K562 (cell line): ENCODE measurements at regions not wholly inside any gene's neighbourhood (a gene's known extent, or its start where the extent isn't known, plus 50 kb on each side); places are given as distances from the start of the nearest gene placed in this dataset.

Experiments
- ATAC-seq: fragments of 200-7000 bp; cut with Tn5 transposase; 3 replicates; pipeline ENCODE4 v1.9.1; 2020; ENCODE audit warnings: moderate library complexity
- BruUV-seq: library from RNA; stranded (reverse); fragments of 400-500 nt; replicated peaks from 2 replicates; lab custom pipeline; 2021; lab: Mats Ljungman, UMichigan
- CTCF ChIA-PET: fragments of 300-600 bp; formaldehyde crosslinking; extraction: SDS; loops from one replicate; lab custom pipeline; 2021; ENCODE audit warnings: low intra/inter-chr PET ratio; lab: Yijun Ruan, JAX
- POLR2A ChIA-PET: fragments of 300-600, 350-650 bp; sonication (Branson Sonifier 250); formaldehyde crosslinking; extraction: SDS; loops from one replicate; lab custom pipeline; 2021; ENCODE audit warnings: antibody characterized with exemption, inconsistent platforms; lab: Yijun Ruan, JAX
- DNase-seq, 4 experiments: peaks; one replicate each; pipeline versions ENCODE4 v3.0.0 to v3.0.0-alpha.2; 2011 to 2018; ENCODE audit warnings: low spot score in 3 of 4, mixed read lengths in 3 of 4; ENCODE audit errors: extremely low read depth in 1 of 4
- FAIRE-seq: peaks from 2 replicates; lab custom pipeline; 2011; peaks lifted over from hg19 to GRCh38; lab: Jason Lieb, UNC
- H2AFZ ChIP-seq: 2 replicates; pipeline ENCODE4 v1.6.0; 2011; ENCODE audit warnings: low read depth, low read length, control low read depth, inconsistent platforms
- H3K27ac ChIP-seq: fragments of 200-600 bp; 3 replicates; pipeline ENCODE4 v1.8.0; 2011; ENCODE audit warnings: low read depth, mild to moderate bottlenecking, control low read depth, inconsistent platforms, low read length, moderate library complexity, mixed read lengths; ENCODE audit errors: extremely low read depth
- H3K27me3 ChIP-seq, 2 experiments: fragments of 300-600 bp in 1 of 2; 2 replicates in 1 of 2; 3 replicates in 1 of 2; pipeline versions ENCODE4 v1.6.0 to v1.8.0; 2011; ENCODE audit warnings: inconsistent platforms in 2 of 2, low read length in 2 of 2, mild to moderate bottlenecking in 1 of 2, mixed read lengths in 1 of 2, moderate library complexity in 1 of 2; ENCODE audit not compliant: control insufficient read depth in 2 of 2, insufficient read depth in 2 of 2
- H3K36me3 ChIP-seq: fragments of 300-600 bp; 3 replicates; pipeline ENCODE4 v1.8.0; 2011; ENCODE audit warnings: mild to moderate bottlenecking, low read length, inconsistent platforms; ENCODE audit not compliant: control insufficient read depth, insufficient read depth
- H3K4me1 ChIP-seq, 2 experiments: fragments of 200-600 bp in 1 of 2; replicated peaks in 1 of 2; 2 replicates in 1 of 2; 3 replicates in 1 of 2; pipeline versions ENCODE4 v1.5.1 to v1.8.0; 2011; ENCODE audit warnings: inconsistent platforms in 2 of 2, low read length in 2 of 2, mild to moderate bottlenecking in 1 of 2, mixed read lengths in 1 of 2, moderate library complexity in 1 of 2; ENCODE audit not compliant: control insufficient read depth in 2 of 2, insufficient read depth in 2 of 2
- H3K4me2 ChIP-seq: 2 replicates; pipeline ENCODE4 v1.6.1; 2011; ENCODE audit warnings: low read length, control low read depth, inconsistent platforms, mixed read lengths; ENCODE audit not compliant: insufficient read depth
- H3K4me3 ChIP-seq: fragments of 200-600 bp; sonication (generic), shearing (Covaris generic); 2 replicates; pipeline ENCODE4 v1.5.1; 2016; ENCODE audit warnings: control low read depth, inconsistent platforms
- H3K79me2 ChIP-seq: fragments of 200-600 bp; 3 replicates; pipeline ENCODE4 v1.8.0; 2011; ENCODE audit warnings: low read length, inconsistent platforms; ENCODE audit not compliant: control insufficient read depth, insufficient read depth
- H3K9ac ChIP-seq, 2 experiments: 2 replicates each; pipeline versions ENCODE4 v1.6.0 to v1.6.1; 2011; ENCODE audit warnings: low read depth in 2 of 2, low read length in 2 of 2, control low read depth in 1 of 2, inconsistent platforms in 1 of 2, mild to moderate bottlenecking in 1 of 2, mixed read lengths in 1 of 2; ENCODE audit not compliant: insufficient read depth in 1 of 2
- H3K9me1 ChIP-seq: one replicate; pipeline ENCODE4 v1.6.0; 2011; ENCODE audit warnings: inconsistent platforms, mild to moderate bottlenecking, low read length, moderate library complexity; ENCODE audit not compliant: control insufficient read depth, insufficient read depth
- H3K9me3 ChIP-seq: replicated peaks from 2 replicates; pipeline ENCODE4 v1.5.1; 2011; ENCODE audit warnings: low read depth, low read length, inconsistent platforms; ENCODE audit not compliant: control insufficient read depth, insufficient read depth
- H4K20me1 ChIP-seq: replicated peaks from 2 replicates; pipeline ENCODE4 v1.6.1; 2011; ENCODE audit warnings: low read length, inconsistent platforms, mixed read lengths; ENCODE audit not compliant: control insufficient read depth, insufficient read depth
- FOXA1 ChIP-seq: fragments of 450-650 bp; IDR thresholded peaks from 2 replicates; pipeline ENCODE4 v1.6.1; 2016; ENCODE audit warnings: mild to moderate bottlenecking, borderline replicate concordance
- MCM7 ChIP-seq, 2 experiments: fragments of 450-650 bp; IDR thresholded peaks; 2 replicates each; pipeline ENCODE4 v1.6.1; 2016 to 2018
- MED1 ChIP-seq: sonication (generic); formaldehyde crosslinking; IDR thresholded peaks from 2 replicates; pipeline ENCODE4 v1.8.1; 2023; ENCODE audit warnings: missing genetic modification reagents, borderline replicate concordance
- NCOA2 ChIP-seq, 2 experiments: fragments of 450-650 bp; IDR thresholded peaks; 2 replicates each; pipeline ENCODE4 v1.6.1; 2018; ENCODE audit warnings: mild to moderate bottlenecking in 2 of 2, moderate library complexity in 1 of 2; ENCODE audit not compliant: partially characterized antibody in 2 of 2
- PHB2 ChIP-seq: fragments of 450-650 bp; IDR thresholded peaks from 2 replicates; pipeline ENCODE4 v1.6.1; 2017; ENCODE audit warnings: low read depth
- PRMT5 ChIP-seq: sonication (generic); formaldehyde crosslinking; IDR thresholded peaks from 2 replicates; pipeline ENCODE4 v1.5.0; 2020; ENCODE audit warnings: missing genetic modification reagents
- SMAD3 ChIP-seq: fragments of 450-650 bp; formaldehyde crosslinking; conservative IDR thresholded peaks from 2 replicates; pipeline ENCODE4 v1.4.0; 2020; ENCODE audit warnings: mild to moderate bottlenecking
- WGBS: fragments of 100-300 bp; shearing (Covaris generic); methylation state at CpG from one replicate; pipeline ENCODE4 v1.1.6; 2016; ENCODE audit warnings: low coverage, mixed read lengths; ENCODE audit not compliant: insufficient coverage; ENCODE audit errors: missing lambda C conversion rate; 5-methylcytosine and 5-hydroxymethylcytosine counted together
- in situ Hi-C: fragments of 300-500 bp; cut with MboI; formaldehyde crosslinking; loops from 4 replicates; pipeline ENCODE4 v1.15.0; 2018; ENCODE audit warnings: inconsistent platforms, mixed read lengths
- intact Hi-C: fragments of 100-400 bp; cut with micrococcal nuclease; formaldehyde crosslinking; loops from 2 replicates; pipeline ENCODE4 v1.14.2; 2022
- TF ChIP-seq, protein P1 (sequence below): IDR thresholded peaks from 2 replicates; pipeline ENCODE4 v1.6.1; 2011; ENCODE audit not compliant: insufficient read length; ENCODE audit errors: extremely low read depth
- TF ChIP-seq, protein P2 (sequence below): fragments of 450-650 bp; conservative IDR thresholded peaks from 2 replicates; pipeline ENCODE4 v1.6.1; 2016; ENCODE audit warnings: missing genetic modification characterization, low read depth, mild to moderate bottlenecking, control low read depth, missing compliant biosample characterization

DNA sequence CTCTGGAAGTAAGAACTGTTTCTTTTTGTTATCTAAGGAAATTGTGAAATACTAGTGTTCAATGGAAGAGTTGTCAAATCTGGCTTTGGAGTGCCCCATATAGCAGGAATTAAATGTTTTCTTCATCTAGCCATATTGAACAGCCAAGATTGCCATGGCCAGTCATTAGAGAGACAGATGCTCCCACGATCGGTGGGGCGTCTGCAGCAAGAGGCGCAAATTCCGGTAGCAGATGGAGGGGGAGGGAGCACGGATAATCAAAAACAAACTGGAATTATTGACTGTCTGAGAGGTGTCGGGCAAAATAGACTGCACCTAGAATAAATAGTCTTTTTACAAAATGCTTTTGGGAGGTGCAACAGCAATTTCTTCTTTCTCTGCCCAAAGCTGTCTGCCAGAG is 139.1 kb upstream of the FSTL4 start (continued):
- TF ChIP-seq, protein P1, sequence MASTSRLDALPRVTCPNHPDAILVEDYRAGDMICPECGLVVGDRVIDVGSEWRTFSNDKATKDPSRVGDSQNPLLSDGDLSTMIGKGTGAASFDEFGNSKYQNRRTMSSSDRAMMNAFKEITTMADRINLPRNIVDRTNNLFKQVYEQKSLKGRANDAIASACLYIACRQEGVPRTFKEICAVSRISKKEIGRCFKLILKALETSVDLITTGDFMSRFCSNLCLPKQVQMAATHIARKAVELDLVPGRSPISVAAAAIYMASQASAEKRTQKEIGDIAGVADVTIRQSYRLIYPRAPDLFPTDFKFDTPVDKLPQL, result no peak
- TF ChIP-seq FOXA1, result no peak
- TF ChIP-seq, all 486 proteins: peak for 0

DNA sequence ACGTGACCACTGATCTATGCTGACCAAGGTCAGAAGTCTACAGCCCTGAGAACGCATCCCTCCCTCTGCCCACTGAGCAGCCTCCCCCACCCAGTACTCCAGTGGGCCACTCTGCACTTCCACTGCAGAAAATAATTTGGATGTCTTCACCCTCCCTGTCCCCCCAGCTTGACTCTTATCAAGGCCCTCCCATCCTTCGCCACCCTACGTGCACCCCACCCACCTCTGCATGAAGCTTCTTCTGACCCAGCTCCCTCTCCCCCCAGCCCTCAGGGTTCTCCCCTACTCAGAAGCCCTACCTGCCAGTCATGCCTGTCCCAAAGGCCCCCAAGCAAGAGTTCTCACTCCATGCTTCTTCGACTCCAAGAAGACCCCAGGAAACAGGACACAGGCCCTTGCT is 138.5 kb upstream of the FSTL4 start:
- FAIRE-seq (no peak), ATAC-seq (no peak), DNase-seq (no peak)
- in situ Hi-C loops, result no loop called here
- Histone ChIP-seq H3K36me3 (no peaks in the 10 kb centered on the region), H3K9ac (no peak overlapping the region), H3K27me3 (peaks cover 3 to 6% of the 10 kb centered on the region in 2 experiments; a peak in 3 of 5 replicates), H2AFZ (no peak overlapping the region), H4K20me1 (no peaks in the 10 kb centered on the region), H3K9me1 (no peaks in the 10 kb centered on the region), H3K4me2 (no peak overlapping the region), H3K4me1 (no peaks in the 10 kb centered on the region), H3K9me3 (no peaks in the 10 kb centered on the region), H3K27ac (no peak overlapping the region), H3K79me2 (no peaks in the 10 kb centered on the region), H3K4me3 (no peak overlapping the region)
- no TSS peak for BruUV-seq
- intact Hi-C loops, result loop anchor here (5.0 to 10.0 kb wide), 2 partner anchors 114 to 191 kb away; no protein-coding TSS in a partner anchor
- ChIA-PET POLR2A (no interaction called here), CTCF (no interaction called here)
- TF ChIP-seq MCM7 (IDR thresholded peaks at IDR 0.05), result no peak
- TF ChIP-seq NCOA2 (IDR thresholded peaks at IDR 0.05; ENCODE audit: partially characterized antibody in 2 of 2), result no peak
- no peak for TF ChIP-seq SMAD3 (CRISPR knock-in tag)
- no peak for TF ChIP-seq MED1 (CRISPR knock-in tag)
- TF ChIP-seq PHB2, result no peak
- no peak for TF ChIP-seq PRMT5 (CRISPR knock-in tag)
- TF ChIP-seq, protein P2, sequence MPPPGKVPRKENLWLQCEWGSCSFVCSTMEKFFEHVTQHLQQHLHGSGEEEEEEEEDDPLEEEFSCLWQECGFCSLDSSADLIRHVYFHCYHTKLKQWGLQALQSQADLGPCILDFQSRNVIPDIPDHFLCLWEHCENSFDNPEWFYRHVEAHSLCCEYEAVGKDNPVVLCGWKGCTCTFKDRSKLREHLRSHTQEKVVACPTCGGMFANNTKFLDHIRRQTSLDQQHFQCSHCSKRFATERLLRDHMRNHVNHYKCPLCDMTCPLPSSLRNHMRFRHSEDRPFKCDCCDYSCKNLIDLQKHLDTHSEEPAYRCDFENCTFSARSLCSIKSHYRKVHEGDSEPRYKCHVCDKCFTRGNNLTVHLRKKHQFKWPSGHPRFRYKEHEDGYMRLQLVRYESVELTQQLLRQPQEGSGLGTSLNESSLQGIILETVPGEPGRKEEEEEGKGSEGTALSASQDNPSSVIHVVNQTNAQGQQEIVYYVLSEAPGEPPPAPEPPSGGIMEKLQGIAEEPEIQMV (tag), result no peak
- WGBS, result 4% methylated on average over 5 of the region's 5 CpGs
